NCI-H146 (cell line): ENCODE measurements at regions not wholly inside any gene's neighbourhood (a gene's known extent, or its start where the extent isn't known, plus 50 kb on each side); places are given as distances from the start of the nearest gene placed in this dataset.
"Not testable (repeated sequence)": the region's sequence is repeated elsewhere in the genome, so short reads cannot be mapped to it uniquely, and the experiment has no call there.

ENCODE experiments used
- DNase-seq: peaks from one replicate; lab custom pipeline; 2025; lab: John Stamatoyannopoulos, UW

- DNase-seq: peak; percentile 15
These were observed 790.8 kb downstream of the SOCS6 start for GRCh38 chr18:71079606-71080005.

GRCh38 chr18:71077451-71077850 is 788.6 kb downstream of the SOCS6 start:
- DNase-seq: no peak

GRCh38 chr18:71075147-71075546 is 786.3 kb downstream of the SOCS6 start:
- DNase-seq: no peak

- DNase-seq: no peak
These were observed 779.5 kb downstream of the SOCS6 start for GRCh38 chr18:71068338-71068737.

- no peak for DNase-seq
These were observed 761.0 kb downstream of the SOCS6 start for GRCh38 chr18:71049893-71050292.

GRCh38 chr18:71047882-71048281 is 759.0 kb downstream of the SOCS6 start:
- DNase-seq: no peak

- DNase-seq: no peak
These were observed 756.7 kb downstream of the SOCS6 start for GRCh38 chr18:71045331-71046065.

GRCh38 chr18:71040161-71040560 is 751.3 kb downstream of the SOCS6 start:
- no peak for DNase-seq

- DNase-seq: no peak
These were observed 749.4 kb downstream of the SOCS6 start for GRCh38 chr18:71038196-71038595.

DNA sequence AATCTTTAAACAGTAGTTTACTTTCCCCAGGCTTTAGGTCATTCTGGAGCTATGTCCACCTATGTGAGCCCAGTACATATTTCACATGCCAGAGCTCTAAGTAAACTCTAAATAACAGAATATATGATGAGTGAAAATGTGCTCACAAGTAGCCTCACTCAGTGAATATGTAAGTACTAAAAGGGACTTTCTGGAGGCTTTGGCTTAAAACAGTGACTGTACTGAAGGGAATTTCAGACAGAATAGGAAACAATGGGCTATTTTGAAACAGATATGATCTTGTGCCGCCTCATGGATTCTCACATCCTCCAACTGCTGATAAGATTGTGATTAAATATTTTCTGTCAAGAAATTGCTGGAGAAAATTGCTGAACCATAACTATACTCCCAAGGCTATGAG is 747.9 kb downstream of the SOCS6 start:
- no peak for DNase-seq

GRCh38 chr18:71031296-71032191 is 742.7 kb downstream of the SOCS6 start:
- DNase-seq: not testable (repeated sequence)

DNA sequence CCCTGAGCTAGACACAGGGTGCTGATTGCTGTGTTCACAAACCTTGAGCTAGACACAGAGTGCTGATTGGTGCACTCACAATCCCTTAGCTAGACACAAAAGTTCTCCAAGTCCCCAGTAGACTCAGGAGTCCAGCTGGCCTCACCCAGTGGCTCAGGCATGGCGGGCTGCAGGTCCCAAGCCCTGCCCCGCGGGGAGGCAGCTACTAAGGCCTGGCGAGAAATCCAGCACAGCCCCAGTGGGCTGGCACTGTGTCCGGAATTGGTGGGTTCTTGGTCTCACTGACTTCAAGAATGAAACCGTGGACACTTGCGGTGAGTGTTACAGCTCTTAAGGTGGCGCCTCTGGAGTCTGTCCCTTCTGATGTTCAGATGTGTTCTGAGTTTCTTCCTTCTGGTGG is 741.2 kb downstream of the SOCS6 start:
- DNase-seq: not testable (repeated sequence)

DNA sequence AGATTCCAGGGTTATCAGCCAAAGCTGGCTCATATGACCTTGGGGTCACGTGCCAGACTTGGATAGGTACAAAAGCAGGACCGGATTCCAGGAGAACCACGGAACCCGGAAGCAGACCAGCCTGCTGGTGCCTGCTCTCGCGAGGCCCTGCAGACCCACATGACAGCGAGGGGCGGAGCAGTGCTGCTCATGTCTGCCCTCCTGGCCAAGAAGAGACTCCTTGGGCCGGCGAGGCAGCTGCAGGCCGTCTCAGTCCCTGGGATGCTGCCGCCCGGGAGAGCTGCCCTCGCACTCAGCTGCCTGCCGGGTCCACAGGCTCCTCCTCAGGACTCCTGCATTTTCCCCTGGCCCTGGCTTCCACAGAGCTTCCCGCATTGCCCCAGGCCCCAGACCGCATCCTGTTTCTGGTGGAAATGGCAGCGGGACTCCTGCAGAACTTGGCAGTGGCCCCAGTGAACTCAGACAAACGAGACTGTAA is 739.5 kb downstream of the SOCS6 start:
- peak; percentile 23 for DNase-seq

DNA sequence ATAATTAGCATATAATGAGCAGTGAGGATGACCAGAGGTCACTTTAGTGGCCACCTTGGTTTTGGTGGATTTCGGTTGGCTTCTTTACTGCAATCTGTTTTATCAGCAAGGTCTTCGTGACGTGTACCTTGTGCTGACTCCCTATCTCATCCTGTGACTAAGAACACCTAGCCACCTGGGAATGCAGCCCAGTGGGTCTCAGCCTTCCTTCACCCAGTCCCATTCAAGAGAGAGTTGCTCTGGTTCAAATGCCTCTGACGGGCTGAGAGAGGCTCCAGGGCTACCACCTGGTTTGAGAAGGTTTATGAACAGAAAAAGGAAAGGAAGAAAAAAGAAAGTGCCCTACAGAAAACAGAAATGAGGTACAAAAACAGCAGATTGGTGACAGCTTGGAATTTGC is 738.7 kb downstream of the SOCS6 start:
- no peak for DNase-seq

- no peak for DNase-seq
These were observed 736.8 kb downstream of the SOCS6 start for GRCh38 chr18:71025505-71026225.

DNA sequence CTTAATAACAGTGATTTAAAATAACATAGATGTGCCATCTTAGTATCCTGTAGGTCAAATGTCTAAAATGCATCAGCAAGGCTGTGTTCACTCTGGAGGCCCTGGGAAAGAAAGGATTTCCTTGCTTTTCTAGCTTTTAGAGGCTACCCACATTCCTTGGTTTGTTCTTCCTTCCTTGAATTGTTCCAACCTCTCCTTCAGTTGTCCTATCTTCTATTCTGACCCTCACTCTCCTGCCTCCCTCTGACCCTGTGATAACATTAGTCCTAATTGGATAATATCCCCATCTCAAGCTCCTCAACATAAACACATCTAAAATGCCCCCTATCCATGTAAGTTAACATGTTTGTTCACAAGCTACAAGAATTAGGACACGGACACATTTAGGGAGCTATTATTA is 733.5 kb downstream of the SOCS6 start:
- DNase-seq: no peak

GRCh38 chr18:71021030-71021362 is 732.2 kb downstream of the SOCS6 start:
- DNase-seq: no peak

GRCh38 chr18:71020342-71021029 is 731.6 kb downstream of the SOCS6 start:
- DNase-seq: no peak

DNA sequence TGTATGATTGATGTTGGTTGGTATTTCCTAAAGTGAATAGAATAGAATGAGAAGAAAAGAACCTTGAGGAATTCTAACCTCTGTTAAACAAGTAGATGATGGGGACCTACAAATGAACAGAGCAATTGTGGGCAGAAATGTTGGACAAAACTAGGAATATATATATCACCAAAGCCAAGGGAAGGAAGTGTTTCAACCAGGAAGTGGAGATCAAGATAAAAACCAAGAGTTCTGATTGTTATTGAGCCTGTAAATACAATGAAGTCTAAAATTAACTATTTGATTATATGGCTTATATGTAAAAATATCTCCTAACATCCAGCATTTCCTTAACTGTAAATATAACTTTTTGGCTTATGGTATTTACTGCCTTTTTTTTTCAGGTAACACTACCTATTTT is 730.0 kb downstream of the SOCS6 start:
- no peak for DNase-seq

DNA sequence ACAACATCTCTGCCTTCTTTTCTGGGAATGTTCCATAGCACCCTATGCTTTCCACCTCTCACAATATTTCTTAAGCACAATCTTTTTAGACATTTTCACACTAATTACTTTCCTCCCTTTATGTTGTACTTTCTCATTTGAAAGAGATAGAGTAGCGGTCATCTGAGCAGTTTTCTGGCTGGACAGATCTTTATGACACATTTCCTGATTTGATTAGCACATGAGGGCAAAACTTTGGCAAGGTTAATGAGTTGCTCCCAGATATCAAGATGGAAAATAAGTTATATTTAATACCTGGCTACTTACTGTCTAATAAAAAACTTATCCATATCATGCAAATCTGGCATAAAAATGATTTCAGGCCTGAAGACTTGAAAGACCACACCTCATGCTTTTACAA is 723.9 kb downstream of the SOCS6 start:
- DNase-seq: no peak

DNA sequence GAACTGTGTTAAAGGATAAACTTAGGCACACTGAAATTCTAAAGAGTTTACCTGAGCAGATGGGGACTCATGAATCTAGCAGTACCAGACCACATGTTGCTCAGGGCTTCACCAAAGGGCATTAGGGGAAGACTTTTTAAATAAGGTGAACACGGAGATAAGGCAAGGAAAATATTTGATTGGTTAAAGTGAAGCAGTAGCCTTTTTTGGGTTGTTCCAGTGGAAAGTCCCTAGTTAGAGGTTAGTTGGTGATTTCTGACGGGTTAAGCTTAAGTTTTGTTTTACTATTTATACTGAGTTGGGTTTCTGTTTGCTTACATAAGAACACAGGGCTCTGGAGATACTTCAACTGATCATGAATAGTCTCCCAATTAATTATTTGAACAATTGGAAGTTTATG is 722.5 kb downstream of the SOCS6 start:
- DNase-seq: no peak

GRCh38 chr18:71008257-71008656 is 719.4 kb downstream of the SOCS6 start:
- no peak for DNase-seq
